ENCODE measurements at regions not wholly inside any gene's neighbourhood (a gene's known extent, or its start where the extent isn't known, plus 50 kb on each side); places are given as distances from the start of the nearest gene placed in this dataset.
"Not testable (repeated sequence)": the region's sequence is repeated elsewhere in the genome, so short reads cannot be mapped to it uniquely, and the experiment has no call there.

DNA sequence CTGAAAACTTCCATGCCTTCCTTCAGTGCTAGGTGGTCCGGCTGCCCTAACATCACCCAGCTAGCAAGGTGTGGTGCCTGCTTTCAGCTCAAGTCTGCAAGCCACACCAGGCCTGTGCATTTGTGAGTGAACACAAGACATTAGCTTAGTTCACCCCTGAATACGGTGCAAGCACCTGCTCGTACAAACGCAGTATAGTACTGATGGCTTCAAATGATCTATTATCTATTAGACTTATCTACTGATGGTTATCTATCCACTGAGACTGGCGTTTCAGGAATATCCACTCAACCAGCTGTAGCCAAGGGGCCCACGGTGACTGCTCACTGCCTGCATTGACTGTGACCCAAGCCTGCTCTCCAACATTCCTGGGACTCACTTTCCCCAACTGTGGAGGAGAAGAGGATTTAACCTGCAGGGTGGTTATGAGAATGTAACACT, 155.9 kb downstream of the SHOX start:
- DNase-seq = no peak

GRCh38 chrX:784829-785228, 154.2 kb downstream of the SHOX start:
- DNase-seq = no peak

GRCh38 chrX:781224-782204, 150.9 kb downstream of the SHOX start:
- DNase-seq = no peak

- DNase-seq = no peak
These were observed 146.1 kb downstream of the SHOX start for GRCh38 chrX:776529-777230.

DNA sequence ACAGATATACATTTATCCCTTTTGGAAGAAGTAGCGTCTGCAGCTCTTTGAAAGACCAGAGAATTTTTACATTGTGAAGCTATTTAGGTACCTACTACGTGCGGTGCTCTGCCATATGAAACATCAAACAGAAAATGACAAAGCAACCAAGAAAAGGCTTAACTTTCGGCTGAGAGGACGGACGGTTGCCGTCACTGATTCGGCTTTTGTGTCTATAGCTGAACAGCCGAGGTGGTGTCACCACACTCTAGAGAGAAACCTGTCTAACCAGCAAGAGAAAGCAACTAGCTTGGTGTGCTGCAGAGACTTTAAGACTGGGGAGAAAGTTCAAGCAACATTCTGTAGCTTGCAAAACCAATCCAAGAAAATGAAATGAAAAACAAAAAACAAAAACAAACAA, 145.5 kb downstream of the SHOX start:
- no peak for DNase-seq

DNA sequence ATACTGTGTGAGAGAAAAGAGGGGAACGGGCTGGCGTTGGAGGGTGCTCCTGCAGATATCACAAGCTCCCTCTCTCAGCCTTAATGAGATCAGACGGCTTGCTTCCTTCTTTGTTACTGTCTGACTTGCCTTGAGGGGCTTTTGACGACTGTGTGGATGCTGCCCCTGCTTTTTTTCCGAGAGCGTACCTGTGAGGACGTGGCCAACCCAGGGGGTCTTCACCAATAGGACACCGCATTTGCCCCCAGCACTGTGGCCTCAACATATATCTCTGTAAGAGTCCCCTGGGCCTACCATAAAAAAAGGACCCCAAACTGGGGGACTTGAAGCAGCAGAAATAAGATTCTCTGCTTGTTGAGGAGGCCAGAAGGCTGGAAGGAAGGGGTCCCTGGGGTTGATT, 143.9 kb downstream of the SHOX start:
- DNase-seq = no peak

- DNase-seq = no peak
These were observed 142.9 kb downstream of the SHOX start for GRCh38 chrX:773292-774025.

DNA sequence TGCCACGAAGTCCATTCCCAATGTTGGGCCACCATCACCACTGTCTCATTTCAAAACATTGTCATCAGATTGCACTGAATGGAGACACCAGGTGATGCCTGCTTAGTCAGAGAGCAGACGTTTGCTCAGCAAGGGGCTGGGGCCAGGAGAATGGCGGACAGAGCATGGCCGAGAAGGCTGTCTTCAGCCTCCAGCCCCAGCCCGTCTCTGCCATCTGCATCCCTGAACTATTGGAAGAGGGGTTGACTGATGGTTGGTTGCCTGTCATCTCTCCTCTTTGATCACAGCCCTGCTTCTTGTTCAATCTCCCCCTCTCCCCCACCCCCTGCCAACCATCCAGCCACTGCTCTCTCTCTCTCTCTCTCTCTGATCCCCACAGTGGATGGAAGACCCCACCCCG, 140.9 kb downstream of the SHOX start:
- no peak for DNase-seq

GRCh38 chrX:769796-770195, 139.2 kb downstream of the SHOX start:
- DNase-seq = no peak

- no peak for DNase-seq
These were observed 138.0 kb downstream of the SHOX start for GRCh38 chrX:768596-768995.

DNA sequence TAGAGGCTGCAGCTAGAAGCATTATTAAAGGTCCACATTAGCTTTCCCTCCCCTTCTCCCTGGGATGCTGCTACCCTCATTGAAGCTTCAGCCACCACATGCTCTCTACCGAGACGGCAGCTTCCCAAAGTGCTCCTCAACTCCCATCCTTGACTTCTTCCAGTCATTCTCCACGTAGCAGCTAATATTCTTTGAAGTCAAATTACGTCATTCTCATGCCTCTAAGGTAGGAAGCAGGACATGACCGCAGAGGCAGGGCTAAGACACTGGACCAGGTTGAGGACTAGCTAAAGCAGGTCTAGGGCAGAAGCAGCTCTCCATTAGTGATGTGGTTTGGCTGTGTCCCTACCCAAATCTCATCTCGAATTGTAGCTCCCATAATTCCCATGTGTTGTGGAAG, 128.3 kb downstream of the SHOX start:
- no peak for DNase-seq

DNA sequence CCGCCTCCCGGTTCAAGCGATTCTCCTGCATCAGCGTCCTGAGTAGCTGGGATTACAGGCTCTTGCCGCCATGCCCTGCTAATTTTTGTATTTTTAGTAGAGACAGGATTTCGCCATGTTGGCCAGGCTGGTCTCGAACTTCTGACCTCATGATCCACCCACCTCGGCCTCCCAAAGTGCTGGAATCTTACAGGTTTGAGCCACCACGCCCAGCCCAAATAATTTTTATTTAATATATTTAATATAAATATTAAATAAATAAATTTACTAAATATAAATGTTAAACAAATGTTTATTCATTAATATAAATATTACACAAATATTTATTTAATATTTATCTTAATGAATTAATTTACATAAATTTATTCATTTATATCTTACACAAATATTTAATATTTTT, 120.2 kb downstream of the SHOX start:
- DNase-seq = no peak

GRCh38 chrX:750263-750662, 119.7 kb downstream of the SHOX start:
- DNase-seq = no peak

DNA sequence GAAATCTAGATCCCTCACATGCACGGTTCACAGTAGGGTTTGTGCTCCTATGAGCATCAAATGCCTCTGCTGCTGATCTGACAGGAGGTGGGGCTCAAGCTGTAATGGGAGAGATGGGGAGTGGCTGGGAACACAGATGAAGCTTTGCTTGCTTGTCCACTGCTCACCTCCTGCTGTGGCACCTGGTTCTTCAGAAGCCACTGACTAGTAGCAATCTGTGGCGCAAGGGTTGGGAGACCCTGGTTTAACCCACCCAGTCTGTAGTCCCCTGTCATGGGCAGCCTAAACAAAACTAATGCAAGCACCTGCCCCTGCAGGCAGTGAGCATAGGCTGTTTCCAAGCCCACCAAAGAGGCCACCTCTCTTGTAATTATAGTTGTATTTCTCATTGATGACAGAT, 116.6 kb downstream of the SHOX start:
- no peak for DNase-seq

DNA sequence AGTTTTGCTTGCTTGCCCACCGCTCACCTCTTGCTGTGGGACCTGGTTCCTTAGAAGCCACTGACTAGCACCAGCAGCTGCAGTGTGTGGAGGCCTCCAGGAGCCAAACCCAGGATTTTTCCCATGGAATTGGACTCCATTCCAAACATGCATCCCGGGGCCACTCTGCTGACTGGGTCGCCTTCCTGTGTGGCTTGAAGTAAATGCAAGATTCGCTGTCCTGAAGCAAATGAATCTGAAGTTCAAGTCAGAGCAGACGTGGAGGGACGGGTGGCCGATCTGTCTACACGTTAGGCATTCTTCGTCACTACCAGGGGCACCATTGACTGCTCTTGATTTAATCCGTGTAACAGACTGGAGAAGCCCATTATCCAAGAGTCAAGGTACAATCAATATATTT, 109.0 kb downstream of the SHOX start:
- DNase-seq = no peak

GRCh38 chrX:737021-737420, 106.4 kb downstream of the SHOX start:
- not testable (repeated sequence) for DNase-seq

DNA sequence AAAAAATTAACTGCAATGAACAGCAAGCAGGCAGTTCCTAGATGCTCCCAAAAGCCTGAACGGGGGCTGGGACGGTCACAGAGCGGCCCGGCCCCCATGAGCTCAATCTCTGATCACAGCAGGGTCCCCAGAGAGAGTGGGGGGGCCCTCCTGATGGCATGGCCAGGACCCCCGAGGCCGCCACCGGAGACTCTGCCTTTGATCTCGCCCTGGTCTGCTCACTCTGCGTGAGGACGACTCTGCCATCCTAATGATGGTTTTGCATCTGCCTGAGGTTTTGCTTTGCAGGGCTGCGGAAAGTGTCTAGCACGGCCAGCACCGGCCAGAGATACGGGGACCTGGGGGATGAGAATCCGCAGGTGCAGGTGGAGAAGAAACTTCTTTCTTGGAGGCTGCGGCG, 103.8 kb downstream of the SHOX start:
- DNase-seq = no peak

- no peak for DNase-seq
These were observed 103.4 kb downstream of the SHOX start for GRCh38 chrX:733961-734360.

DNA sequence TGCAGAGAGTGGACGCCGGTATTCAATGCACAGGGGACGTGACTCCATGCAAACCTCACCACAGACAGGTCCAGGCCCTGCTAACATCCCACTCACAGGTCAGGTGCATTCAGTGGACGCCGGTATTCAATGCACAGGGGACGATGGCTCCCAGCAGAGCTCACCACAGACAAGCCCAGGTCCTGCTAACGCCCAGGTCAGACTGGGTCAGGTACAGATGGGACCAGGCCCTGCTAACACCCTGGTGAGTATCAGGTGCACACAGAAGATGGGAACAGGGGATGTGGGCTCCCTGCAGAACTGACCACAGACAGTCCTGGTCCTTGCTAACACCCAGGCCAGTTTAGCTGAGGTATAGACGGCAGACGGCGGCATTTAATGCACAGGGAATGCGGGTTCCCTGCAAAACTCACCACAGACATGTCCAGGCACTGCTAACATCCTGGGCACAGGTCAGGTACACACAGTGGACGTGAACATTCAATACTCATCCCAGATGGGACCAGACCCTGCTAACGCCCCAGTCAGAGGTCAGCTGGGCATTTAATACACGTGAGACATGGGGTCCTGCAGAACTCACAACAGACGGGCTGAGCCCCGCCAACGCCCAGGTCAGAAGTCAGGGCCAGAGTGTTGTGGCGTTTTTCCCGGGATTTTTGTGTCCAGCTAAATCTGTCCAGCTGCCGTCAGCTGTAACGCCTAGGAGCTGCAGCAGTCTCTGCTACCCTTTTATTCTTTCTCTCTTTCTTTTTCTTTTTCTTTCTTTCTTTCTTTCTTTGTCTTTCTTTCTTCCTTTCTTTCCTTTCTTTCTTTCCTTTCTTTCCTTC, 99.2 kb downstream of the SHOX start:
- DNase-seq = no peak

DNA sequence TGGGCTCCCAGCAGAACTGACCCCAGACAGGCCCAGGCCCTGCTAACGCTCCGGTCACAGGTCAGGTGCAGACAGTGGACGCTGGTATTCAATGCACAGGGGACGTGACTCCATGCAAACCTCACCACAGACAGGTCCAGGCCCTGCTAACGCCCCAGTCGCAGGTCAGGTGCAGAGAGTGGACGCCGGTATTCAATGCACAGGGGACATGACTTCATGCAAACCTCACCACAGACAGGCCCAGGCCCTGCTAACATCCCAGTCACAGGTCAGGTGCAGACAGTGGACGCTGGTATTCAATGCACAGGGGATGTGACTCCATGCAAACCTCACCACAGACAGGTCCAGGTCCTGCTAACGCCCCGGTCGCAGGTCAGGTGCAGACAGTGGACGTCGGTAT, 98.5 kb downstream of the SHOX start:
- not testable (repeated sequence) for DNase-seq

- DNase-seq = not testable (repeated sequence)
These were observed 98.0 kb downstream of the SHOX start for GRCh38 chrX:728639-729038.
